IMR-90 (cell line): ENCODE measurements at regions not wholly inside any gene's neighbourhood (a gene's known extent, or its start where the extent isn't known, plus 50 kb on each side); places are given as distances from the start of the nearest gene placed in this dataset.
A peak's percentile ranks its signal among the peaks of the same experiment; 100 is the strongest.
"Not testable (repeated sequence)": the region's sequence is repeated elsewhere in the genome, so short reads cannot be mapped to it uniquely, and the experiment has no call there.

Experiments used
- ATAC-seq: fragments of 200-7000 bp; cut with Tn5 transposase; 2 replicates; pipeline ENCODE4 v1.9.1; 2020; ENCODE audit warnings: low read depth, mild to moderate bottlenecking, moderate library complexity
- BruUV-seq: library from RNA; stranded (reverse); fragments of 400-500 nt; replicated peaks from 2 replicates; lab custom pipeline; 2021; lab: Mats Ljungman, UMichigan
- CTCF ChIA-PET: fragments of 300-600 bp; formaldehyde crosslinking; extraction: SDS; loops from one replicate; lab custom pipeline; 2021; ENCODE audit warnings: antibody characterized with exemption; lab: Yijun Ruan, JAX
- POLR2A ChIA-PET: fragments of 300-600 bp; sonication (Branson Sonifier 250); formaldehyde crosslinking; loops from one replicate; lab custom pipeline; 2022; ENCODE audit warnings: antibody characterized with exemption; ENCODE audit not compliant: unreplicated experiment; lab: Charles Lee
- DNase-seq: peaks from one replicate; pipeline ENCODE4 v3.0.0; 2013
- H2AFZ ChIP-seq: replicated peaks from 2 replicates; pipeline ENCODE3; 2013; ENCODE audit warnings: low read length, mild to moderate bottlenecking; ENCODE audit not compliant: poor library complexity
- H2AK5ac ChIP-seq: 2 replicates; pipeline ENCODE4 v1.6.1; 2013; ENCODE audit warnings: low read depth, low read length, inconsistent platforms
- H2AK9ac ChIP-seq: replicated peaks from 2 replicates; pipeline ENCODE3; 2013; ENCODE audit warnings: mild to moderate bottlenecking, low read depth, low read length, moderate library complexity; ENCODE audit not compliant: poor library complexity
- H2BK120ac ChIP-seq: 2 replicates; pipeline ENCODE4 v1.6.1; 2013; ENCODE audit warnings: low read depth, low read length, inconsistent platforms
- H2BK15ac ChIP-seq: 3 replicates; pipeline ENCODE4 v1.6.1; 2013; ENCODE audit warnings: low read depth, low read length, inconsistent platforms
- H2BK20ac ChIP-seq: 2 replicates; pipeline ENCODE4 v1.6.1; 2013; ENCODE audit warnings: low read depth, mild to moderate bottlenecking, inconsistent platforms, low read length, moderate library complexity
- H2BK5ac ChIP-seq: 2 replicates; pipeline ENCODE4 v1.6.1; 2013; ENCODE audit warnings: mild to moderate bottlenecking, low read depth, low read length, inconsistent platforms; ENCODE audit not compliant: poor library complexity, severe bottlenecking
- H3K14ac ChIP-seq: replicated peaks from 2 replicates; pipeline ENCODE4 v1.6.1; 2013; ENCODE audit warnings: low read depth, low read length, inconsistent platforms
- H3K18ac ChIP-seq: 2 replicates; pipeline ENCODE4 v1.6.1; 2013; ENCODE audit warnings: low read depth, low read length, control low read depth
- H3K23ac ChIP-seq: 2 replicates; pipeline ENCODE4 v1.6.1; 2013; ENCODE audit warnings: low read depth, low read length, inconsistent platforms
- H3K27ac ChIP-seq: 2 replicates; pipeline ENCODE4 v1.5.1; 2013; ENCODE audit warnings: mild to moderate bottlenecking, control low read depth, low read length; ENCODE audit not compliant: insufficient read depth
- H3K27me3 ChIP-seq: 2 replicates; pipeline ENCODE4 v1.6.1; 2013; ENCODE audit warnings: low read length; ENCODE audit not compliant: control insufficient read depth, insufficient read depth
- H3K36me3 ChIP-seq: 2 replicates; pipeline ENCODE4 v1.6.1; 2013; ENCODE audit warnings: low read length, mixed read lengths; ENCODE audit not compliant: control insufficient read depth, insufficient read depth
- H3K4ac ChIP-seq: 2 replicates; pipeline ENCODE4 v1.6.1; 2013; ENCODE audit warnings: low read depth, low read length, inconsistent platforms
- H3K4me1 ChIP-seq: 2 replicates; pipeline ENCODE4 v1.6.1; 2013; ENCODE audit warnings: low read length, mixed read lengths; ENCODE audit not compliant: control insufficient read depth, insufficient read depth
- H3K4me2 ChIP-seq: 2 replicates; pipeline ENCODE4 v1.6.1; 2013; ENCODE audit warnings: low read depth, mild to moderate bottlenecking, control low read depth, low read length, moderate library complexity
- H3K4me3 ChIP-seq: 2 replicates; pipeline ENCODE4 v1.5.1; 2013; ENCODE audit warnings: low read depth, mild to moderate bottlenecking, control low read depth, low read length, moderate library complexity; ENCODE audit not compliant: insufficient read depth
- H3K56ac ChIP-seq: 2 replicates; pipeline ENCODE4 v1.6.1; 2013; ENCODE audit warnings: low read length, inconsistent platforms; ENCODE audit not compliant: insufficient read depth; ENCODE audit errors: extremely low read depth
- H3K79me1 ChIP-seq, 2 experiments: 2 replicates each; pipeline ENCODE4 v1.6.1; 2013; ENCODE audit warnings: low read length in 2 of 2, inconsistent platforms in 1 of 2, low read depth in 1 of 2
- H3K9ac ChIP-seq: 2 replicates; pipeline ENCODE4 v1.6.1; 2013; ENCODE audit warnings: low read depth, low read length, control low read depth
- H3K9me1 ChIP-seq: 2 replicates; pipeline ENCODE4 v1.6.1; 2013; ENCODE audit warnings: low read length, inconsistent platforms; ENCODE audit not compliant: insufficient read depth
- H3K9me3 ChIP-seq: 2 replicates; pipeline ENCODE4 v1.6.1; 2013; ENCODE audit warnings: low read length; ENCODE audit not compliant: control insufficient read depth, insufficient read depth
- H4K20me1 ChIP-seq: 2 replicates; pipeline ENCODE4 v1.6.1; 2013; ENCODE audit warnings: low read length, inconsistent platforms; ENCODE audit not compliant: insufficient read depth
- H4K5ac ChIP-seq: 2 replicates; pipeline ENCODE4 v1.6.1; 2013; ENCODE audit warnings: mild to moderate bottlenecking, low read depth, low read length, control low read depth
- H4K8ac ChIP-seq, 2 experiments: 2 replicates each; pipeline ENCODE4 v1.6.1; 2013; ENCODE audit warnings: low read depth in 2 of 2, low read length in 2 of 2, control low read depth in 1 of 2, inconsistent platforms in 1 of 2
- H4K91ac ChIP-seq: 2 replicates; pipeline ENCODE4 v1.6.1; 2013; ENCODE audit warnings: low read depth, low read length, inconsistent platforms; ENCODE audit not compliant: insufficient read depth
- BHLHE40 ChIP-seq: fragments of 150-350 bp; IDR thresholded peaks from 2 replicates; pipeline ENCODE4 v1.6.1; 2016; ENCODE audit warnings: mild to moderate bottlenecking, low read depth, low read length
- CEBPB ChIP-seq: IDR thresholded peaks from 2 replicates; pipeline ENCODE4 v1.6.1; 2012; ENCODE audit warnings: low read depth, low read length, improper control_type of control experiment
- FOS ChIP-seq: fragments of 150-350 bp; IDR thresholded peaks from 2 replicates; pipeline ENCODE4 v1.6.1; 2016; ENCODE audit warnings: low read depth, low read length
- MAZ ChIP-seq: IDR thresholded peaks from 2 replicates; pipeline ENCODE4 v1.6.1; 2012; ENCODE audit warnings: low read depth, mild to moderate bottlenecking, low read length, improper control_type of control experiment, moderate library complexity, borderline replicate concordance
- MXI1 ChIP-seq: IDR thresholded peaks from 2 replicates; pipeline ENCODE4 v1.6.1; 2012; ENCODE audit warnings: low read depth, mild to moderate bottlenecking, low read length, moderate library complexity, borderline replicate concordance
- NFE2L2 ChIP-seq: fragments of 150-350 bp; IDR thresholded peaks from 2 replicates; pipeline ENCODE4 v1.6.1; 2016; ENCODE audit warnings: low read depth, mild to moderate bottlenecking, low read length
- POLR2A ChIP-seq: IDR thresholded peaks from 2 replicates; pipeline ENCODE4 v1.6.1; 2012; ENCODE audit warnings: mild to moderate bottlenecking, low read depth, low read length
- RCOR1 ChIP-seq: IDR thresholded peaks from 2 replicates; pipeline ENCODE4 v1.6.1; 2012; ENCODE audit warnings: mild to moderate bottlenecking, low read length, improper control_type of control experiment; ENCODE audit not compliant: insufficient replicate concordance
- WGBS, 2 experiments: methylation state at CpG; one replicate each; pipeline versions ENCODE4 v1.1.5 to v1.1.7; 2013; ENCODE audit warnings: missing lambda C conversion rate in 2 of 2; ENCODE audit not compliant: insufficient read length in 1 of 2; ENCODE audit errors: extremely low coverage in 2 of 2; 5-methylcytosine and 5-hydroxymethylcytosine counted together
- dilution Hi-C: fragments of 300-500 bp; cut with HindIII; formaldehyde crosslinking; loops from one replicate; pipeline ENCODE4 v1.14.3; 2018; ENCODE audit warnings: low sequenced_read_pairs; ENCODE audit not compliant: unreplicated experiment
- in situ Hi-C: fragments of 300-500 bp; cut with MboI; formaldehyde crosslinking; loops from 3 replicates; pipeline ENCODE4 v1.14.3; 2019; ENCODE audit warnings: low sequenced_read_pairs, inconsistent platforms, mixed read lengths
- intact Hi-C: fragments of 100-400 bp; cut with micrococcal nuclease; formaldehyde crosslinking; loops from 2 replicates; pipeline ENCODE4 v1.10.0; 2022

DNA sequence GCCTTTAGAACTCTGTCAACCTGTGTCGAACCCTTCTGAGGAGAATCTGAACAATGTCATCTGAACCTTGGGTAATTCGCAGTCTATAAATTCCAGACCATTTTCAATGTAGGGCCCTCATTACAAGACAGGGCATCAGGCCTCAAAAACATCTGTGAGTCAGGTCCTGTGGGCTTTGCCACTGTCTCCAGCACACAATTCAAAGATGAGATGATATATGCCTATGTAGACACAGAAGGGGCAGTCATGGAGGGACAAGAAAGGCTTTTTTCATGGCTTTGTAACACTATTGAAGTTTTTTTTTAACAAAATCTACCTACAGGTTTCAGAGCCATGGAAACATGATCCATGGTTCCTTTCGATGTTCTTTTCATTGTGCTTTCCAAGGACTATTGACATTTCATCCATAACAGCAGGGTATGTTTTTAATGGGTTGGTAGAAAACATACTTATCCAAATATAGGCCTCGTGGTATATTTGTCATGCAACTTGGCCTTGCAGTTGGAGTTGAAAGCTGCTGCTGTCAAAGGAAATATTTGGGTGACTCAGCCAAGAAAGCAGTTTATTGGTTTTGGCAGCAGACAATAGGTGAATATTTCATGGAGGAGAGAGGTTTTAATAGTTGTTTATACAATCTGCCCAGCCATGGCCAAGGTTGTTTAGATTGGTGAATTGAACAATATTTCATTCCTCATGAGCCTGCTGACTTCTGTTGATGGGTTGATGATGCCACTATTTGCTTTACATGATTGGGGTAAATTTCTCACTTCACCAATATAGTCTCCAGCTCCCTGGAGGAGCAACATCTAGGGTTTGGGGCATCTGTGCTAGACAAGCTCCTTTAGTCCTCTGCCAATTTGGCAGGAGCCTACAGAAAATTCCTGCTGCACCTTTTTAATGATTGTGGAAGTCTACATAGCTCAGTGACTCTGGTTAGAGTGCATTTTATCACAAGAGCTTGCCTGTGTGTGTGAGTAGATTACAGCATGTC is 158.4 kb upstream of the TMEM72 start:
- Histone ChIP-seq H3K9ac (no peak overlapping the region), H2AK5ac (peak overlapping the region; percentile 86; the same call in 1 of the 2 replicates), H3K27ac (no peak overlapping the region), H3K36me3 (no peaks in the 10 kb centered on the region), H3K4me3 (no peak overlapping the region), H3K4me1 (peaks cover 11% of the 10 kb centered on the region), H3K4ac (peak overlapping the region; percentile 71), H2BK15ac (peak overlapping the region; percentile 18; the same call in 2 of the 3 replicates), H3K79me1 (no peaks in the 10 kb centered on the region), H4K5ac (no peak overlapping the region), H3K14ac (peak overlapping the region; percentile 73), H4K8ac (peak overlapping the region in 1 of 2 experiments; percentile 63; a peak in 2 of 4 replicates), H4K91ac (peak overlapping the region; percentile 30; the same call in 1 of the 2 replicates), H2BK5ac (peak overlapping the region; percentile 2), H3K4me2 (no peak overlapping the region), H3K23ac (peak overlapping the region; percentile 20; the same call in 1 of the 2 replicates), H3K9me3 (peaks cover 4% of the 10 kb centered on the region), H3K27me3 (no peaks in the 10 kb centered on the region), H2AK9ac (no peak overlapping the region), H3K9me1 (peaks cover 23% of the 10 kb centered on the region), H3K18ac (peak overlapping the region; percentile 82; the same call in 1 of the 2 replicates), H4K20me1 (no peaks in the 10 kb centered on the region; the same call in 1 of the 2 replicates), H2AFZ (no peak overlapping the region), H3K56ac (no peak overlapping the region), H2BK20ac (peak overlapping the region; percentile 91), H2BK120ac (peak overlapping the region; percentile 82)
- ATAC-seq, result peak; percentile 73
- in situ Hi-C loops, result no loop called here
- intact Hi-C loops, result no loop called here
- no TSS peak for BruUV-seq
- peak; percentile 95 for DNase-seq
- dilution Hi-C loops, result no loop called here
- ChIA-PET CTCF (interaction anchor here (0.5 to 0.6 kb wide), 2 partner anchors 46 to 617 kb away, joined by 3 read pairs; no protein-coding TSS in a partner anchor), POLR2A (interaction anchor here (0.5 kb wide), 1 partner anchor 57 kb away, joined by 6 read pairs; no protein-coding TSS in a partner anchor)
- TF ChIP-seq CEBPB, result 0 out of 2 replicates have a peak, but pooled peaks have one; percentile 0
- TF ChIP-seq MXI1, result peak; percentile 59; the same call in 1 of the 2 replicates
- TF ChIP-seq MAZ, result no peak
- peak; percentile 17; the same call in 1 of the 2 replicates for TF ChIP-seq NFE2L2
- TF ChIP-seq POLR2A, result no peak
- TF ChIP-seq FOS, result peak; percentile 74
- peak; percentile 86 for TF ChIP-seq RCOR1
- peak; percentile 56; the same call in 1 of the 2 replicates for TF ChIP-seq BHLHE40
- 100% methylated on average over 2 of the region's 4 CpGs; no CpG with 5 or more reads in 1 of the 2 experiments for WGBS, 2 experiments

DNA sequence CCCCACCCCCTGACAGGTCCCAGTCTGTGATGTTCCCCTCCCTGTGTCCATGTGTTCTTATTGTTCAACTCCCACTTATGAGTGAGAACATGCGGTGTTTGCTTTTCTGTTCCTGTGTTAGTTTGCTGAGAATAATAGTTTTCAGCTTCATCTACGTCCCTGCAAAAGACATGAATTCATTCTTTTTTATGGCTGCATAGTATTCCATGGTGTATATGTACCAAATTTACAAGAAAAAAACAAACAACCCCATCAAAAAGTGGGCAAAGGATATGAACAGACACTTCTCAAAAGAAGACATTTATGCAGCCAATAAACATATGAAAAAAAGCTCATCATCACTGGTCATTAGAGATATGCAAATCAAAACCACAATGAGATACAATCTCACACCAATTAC is 156.8 kb upstream of the TMEM72 start:
- CTCF ChIA-PET, H3K36me3 ChIP-seq, H4K8ac ChIP-seq, H2AK9ac ChIP-seq, H3K4me3 ChIP-seq, BruUV-seq, H2BK120ac ChIP-seq, H4K5ac ChIP-seq, H2AFZ ChIP-seq, H3K9me3 ChIP-seq, H3K56ac ChIP-seq, H2BK20ac ChIP-seq, DNase-seq, H4K20me1 ChIP-seq, H3K27me3 ChIP-seq, H2AK5ac ChIP-seq, in situ Hi-C loops, ATAC-seq, H3K9ac ChIP-seq, H2BK15ac ChIP-seq, H3K27ac ChIP-seq, H3K18ac ChIP-seq, POLR2A ChIA-PET, H3K79me1 ChIP-seq, H3K14ac ChIP-seq, H3K4me2 ChIP-seq, H4K91ac ChIP-seq, H3K4ac ChIP-seq, H2BK5ac ChIP-seq, intact Hi-C loops, dilution Hi-C loops, H3K23ac ChIP-seq: not testable (repeated sequence)
- Histone ChIP-seq H3K4me1 (peaks cover 11% of the 10 kb centered on the region), H3K9me1 (peaks cover 25% of the 10 kb centered on the region)
- no CpG with 5 or more reads among the region's 2 CpGs for WGBS, 2 experiments
